Myocyte (in vitro differentiated cells): ENCODE measurements at regions not wholly inside any gene's neighbourhood (a gene's known extent, or its start where the extent isn't known, plus 50 kb on each side); places are given as distances from the start of the nearest gene placed in this dataset.
"Not testable (repeated sequence)": the region's sequence is repeated elsewhere in the genome, so short reads cannot be mapped to it uniquely, and the experiment has no call there.

Experiments used
- DNase-seq: peaks from one replicate; pipeline ENCODE4 v3.0.0-alpha.2; 2012; ENCODE audit warnings: low read depth

DNA sequence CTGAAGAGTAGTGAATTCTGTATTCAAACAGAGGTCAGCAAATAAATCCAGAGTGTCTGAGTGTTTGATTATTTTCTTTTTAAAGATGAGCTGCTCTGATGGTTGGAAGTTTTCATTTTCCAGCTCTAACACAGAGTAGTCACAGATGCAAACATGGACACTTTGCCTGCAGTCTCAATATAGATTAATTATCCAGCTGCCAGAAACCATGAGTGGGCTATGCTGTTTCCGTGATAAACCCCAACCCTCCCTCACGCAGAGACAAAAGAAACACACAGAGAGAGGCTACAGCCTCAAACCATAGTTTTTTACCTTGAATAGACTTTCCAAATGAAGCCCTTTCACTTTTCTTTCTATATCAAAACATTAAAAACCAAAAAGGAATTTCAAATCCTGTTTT, 884.7 kb downstream of the DIAPH3 start:
- no peak for DNase-seq

DNA sequence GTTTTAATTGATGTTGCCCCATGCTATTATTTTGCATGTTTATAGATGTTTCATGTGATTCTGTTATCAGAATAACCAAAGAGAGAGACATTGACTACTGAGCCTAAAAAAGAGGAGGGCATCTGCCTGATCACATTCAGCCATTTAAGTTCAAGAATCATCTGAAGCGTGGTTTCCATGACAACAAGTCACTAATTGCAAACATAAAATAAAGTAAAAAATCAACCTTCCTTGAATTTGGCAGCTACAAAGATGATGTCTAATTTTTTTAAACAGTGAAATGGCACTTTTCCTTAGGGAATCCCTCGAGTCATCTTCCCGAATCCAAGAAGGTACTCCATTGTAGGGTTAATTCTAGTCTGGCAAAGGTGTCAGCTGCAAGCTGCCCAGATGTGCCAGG, 884.2 kb downstream of the DIAPH3 start:
- DNase-seq, result no peak

DNA sequence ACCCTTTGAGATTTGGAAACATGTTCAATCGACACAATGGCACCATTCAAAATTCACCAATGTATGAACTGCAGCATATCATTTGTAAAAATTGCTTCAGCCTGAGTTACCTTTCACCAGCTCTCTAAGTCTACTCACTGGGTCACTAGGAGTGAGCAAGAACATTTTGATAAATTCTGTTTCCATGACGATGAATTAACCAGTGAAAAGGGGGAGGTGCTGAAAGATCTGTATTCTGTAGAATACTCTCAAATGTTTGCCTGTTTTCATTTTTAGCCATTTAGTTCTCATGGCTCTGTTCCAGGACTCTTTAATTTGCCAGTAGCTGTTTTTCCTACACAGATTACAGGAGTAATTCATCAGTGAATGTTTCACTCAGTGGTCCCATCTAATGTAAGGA, 883.4 kb downstream of the DIAPH3 start:
- DNase-seq, result no peak

DNA sequence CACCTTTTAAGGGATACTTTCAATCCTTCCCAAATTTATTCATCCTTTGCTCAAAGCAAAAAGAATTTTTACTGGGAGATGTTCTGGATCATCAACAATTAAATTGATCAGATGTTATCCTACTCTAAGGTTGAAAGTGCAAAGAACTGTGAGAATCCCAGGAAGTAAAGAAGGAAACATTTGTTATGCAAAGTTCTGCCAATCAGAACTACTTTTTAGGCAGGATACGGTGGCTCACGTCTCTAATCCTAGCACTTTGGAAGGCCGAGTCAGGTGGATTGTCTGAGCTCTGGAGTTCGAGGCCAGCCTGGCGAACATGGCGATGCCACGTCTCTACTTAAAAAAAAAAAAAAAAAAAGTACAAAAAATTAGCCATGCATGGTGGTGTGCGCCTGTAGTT, 882.3 kb downstream of the DIAPH3 start:
- no peak for DNase-seq

DNA sequence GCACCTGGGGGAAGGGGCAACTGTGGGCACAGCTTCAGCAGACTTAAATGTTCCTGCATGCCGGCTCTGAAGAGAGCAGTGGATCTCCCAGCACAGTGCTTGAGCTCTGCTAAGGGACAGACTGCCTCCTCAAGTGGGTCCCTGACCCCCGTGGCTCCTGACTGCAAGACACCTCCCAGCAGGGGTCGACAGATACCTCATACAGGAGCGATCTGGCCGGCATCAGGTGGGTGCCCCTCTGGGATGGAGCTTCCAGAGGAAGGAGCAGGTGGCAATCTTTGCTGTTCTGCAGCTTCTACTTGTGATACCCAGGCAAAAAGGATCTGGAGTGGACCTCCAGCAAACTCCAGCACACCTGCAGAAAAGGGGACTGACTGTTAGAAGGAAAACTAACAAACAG, 871.5 kb downstream of the DIAPH3 start:
- DNase-seq, result not testable (repeated sequence)

DNA sequence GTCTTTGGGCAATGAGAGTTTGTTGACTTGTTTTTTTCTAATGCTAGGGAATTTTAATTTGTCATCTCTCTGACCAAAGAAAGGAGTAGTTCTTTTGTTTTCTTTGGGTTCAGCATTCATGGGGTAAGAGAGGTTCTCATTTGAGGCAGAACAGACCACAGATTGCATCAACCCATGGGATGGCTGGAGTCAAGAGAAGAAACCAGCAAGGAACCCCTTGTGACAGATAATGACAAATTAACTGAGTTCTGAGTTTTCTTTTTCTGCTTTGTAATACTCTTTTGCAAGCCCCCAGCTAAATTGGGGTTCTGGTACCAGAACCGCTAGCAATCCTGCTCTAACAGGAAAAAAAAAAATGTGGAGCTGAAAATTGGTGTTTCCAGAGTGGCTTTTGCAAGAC, 864.1 kb downstream of the DIAPH3 start:
- DNase-seq, result no peak

DNA sequence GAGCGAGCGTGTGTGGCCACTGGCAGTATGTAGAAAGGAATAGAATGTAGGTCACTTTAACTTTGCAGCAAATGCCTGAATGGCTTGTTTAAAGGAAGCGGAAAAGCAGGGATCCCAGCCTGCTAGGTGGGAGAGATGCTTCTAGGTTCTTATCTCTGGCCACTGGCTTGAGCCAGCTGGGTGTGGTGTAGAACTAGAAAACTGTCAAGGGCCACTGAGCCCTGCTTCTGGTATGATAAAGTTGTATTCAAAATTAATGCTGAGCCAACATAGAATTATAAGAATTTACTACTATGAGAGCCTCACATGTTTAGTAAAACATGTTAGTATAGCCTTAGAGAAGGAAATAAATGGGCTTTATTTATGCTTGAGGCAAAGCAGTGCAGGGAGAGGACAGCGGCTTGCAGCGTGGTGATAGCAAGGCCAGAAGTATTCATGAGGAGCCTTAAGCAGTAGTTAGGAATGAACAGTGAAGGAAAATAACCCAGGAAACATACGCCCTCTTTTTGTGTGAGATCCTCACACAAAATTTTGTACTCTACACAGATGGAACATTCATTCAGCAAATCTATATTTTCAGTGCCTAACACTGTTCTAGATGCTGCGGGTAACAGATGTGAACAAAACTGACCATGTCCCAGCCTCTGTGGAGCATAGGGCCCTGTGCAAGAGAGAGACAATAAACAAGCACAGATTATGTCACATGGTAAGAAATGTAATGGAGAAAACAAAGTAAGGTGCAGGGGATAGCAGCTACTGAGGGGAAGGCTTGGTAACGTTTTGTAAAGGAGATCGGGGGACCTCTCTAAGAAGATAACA, 863.2 kb downstream of the DIAPH3 start:
- DNase-seq, result no peak

DNA sequence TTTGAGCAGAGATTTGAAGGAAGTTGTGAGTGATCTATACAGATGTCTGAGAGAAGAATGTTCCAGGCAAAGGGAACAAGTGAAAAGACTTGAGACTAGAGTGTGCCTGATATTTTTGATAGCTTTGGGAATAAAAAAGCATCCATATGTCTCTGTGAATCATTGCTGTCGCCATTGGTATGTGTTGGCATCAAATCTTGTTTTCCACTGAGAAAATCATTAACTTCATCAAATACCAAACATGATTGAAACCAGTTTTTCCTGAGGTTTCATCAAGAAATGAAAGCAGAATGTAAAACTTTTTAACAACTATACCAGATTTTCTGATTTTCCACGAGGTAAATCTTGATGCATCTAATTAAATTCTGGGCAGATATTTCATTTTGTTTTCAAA, 862.6 kb downstream of the DIAPH3 start:
- no peak for DNase-seq

DNA sequence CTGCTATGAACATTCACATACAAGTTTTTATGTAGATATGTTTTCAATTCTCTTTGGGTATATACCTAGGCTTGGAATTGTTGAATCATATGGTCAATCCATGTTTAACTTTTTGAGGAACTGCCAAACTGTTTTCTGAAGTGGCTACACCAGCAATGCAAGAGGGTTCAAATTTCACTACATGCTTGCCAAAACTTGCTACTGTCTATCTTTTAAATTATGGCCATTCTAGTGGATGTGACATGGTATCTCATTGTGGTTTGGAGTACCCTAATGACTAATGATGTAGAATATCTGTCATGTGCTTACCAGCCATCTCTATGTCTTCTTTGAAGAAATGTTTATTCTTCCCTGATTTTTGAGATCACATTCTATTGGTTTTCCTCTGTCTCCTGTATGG, 860.3 kb downstream of the DIAPH3 start:
- DNase-seq, result no peak

DNA sequence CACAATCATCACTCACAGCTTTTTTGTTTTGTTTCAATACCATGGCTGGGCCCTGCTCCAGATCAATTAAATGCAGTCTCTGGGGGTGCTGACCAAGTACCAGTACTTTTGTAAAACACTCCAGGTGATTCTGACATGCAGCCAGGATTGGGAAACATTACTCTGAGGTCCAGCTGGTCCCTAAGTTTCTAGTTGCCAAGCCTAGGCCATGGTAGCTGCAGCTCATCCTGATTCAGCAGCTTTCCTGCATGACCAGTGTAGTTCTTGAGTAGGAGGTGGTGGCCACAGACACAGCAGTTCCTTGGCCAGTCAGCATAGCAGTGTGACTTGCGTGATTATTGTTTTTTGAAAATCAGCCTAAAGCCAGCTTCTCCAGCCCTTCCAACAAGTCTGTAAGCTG, 859.1 kb downstream of the DIAPH3 start:
- no peak for DNase-seq

DNA sequence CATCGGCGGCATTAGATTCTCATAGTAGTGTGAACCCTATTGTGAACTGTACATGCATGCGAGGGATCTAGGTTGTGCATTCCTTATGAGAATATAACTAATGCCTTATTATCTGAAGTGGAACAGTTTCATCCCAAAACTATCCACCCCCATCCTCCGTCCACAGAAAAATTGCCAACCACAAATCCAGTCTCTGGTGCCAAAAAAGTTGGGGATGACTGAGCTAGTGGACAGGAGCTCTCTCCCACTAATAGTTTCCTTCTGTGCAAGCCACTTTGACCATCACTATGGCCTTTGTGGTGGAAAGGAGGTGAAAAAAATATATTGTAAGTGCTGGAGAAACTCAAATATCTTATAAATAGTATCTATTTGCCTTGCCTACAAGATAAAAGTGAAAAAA, 857.8 kb downstream of the DIAPH3 start:
- no peak for DNase-seq

DNA sequence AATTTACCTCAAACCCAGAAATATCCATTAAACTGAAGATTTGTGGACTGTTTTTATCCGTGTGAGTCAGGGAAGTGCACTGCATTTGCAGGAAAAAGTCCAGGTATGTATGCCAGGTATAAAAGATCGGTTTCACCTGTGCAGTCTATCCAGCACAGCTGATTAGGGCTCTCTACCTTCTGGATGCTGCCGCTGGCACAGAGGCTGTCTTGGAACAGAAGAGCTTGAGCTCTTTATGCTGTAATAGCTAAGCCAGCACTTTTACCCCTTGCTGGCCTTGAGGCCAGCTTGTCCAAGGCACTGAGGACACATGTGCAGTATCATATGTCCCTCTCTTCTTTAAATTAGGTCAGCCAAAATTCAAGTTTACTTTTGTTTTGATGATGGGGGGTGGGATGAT, 851.0 kb downstream of the DIAPH3 start:
- DNase-seq, result no peak

DNA sequence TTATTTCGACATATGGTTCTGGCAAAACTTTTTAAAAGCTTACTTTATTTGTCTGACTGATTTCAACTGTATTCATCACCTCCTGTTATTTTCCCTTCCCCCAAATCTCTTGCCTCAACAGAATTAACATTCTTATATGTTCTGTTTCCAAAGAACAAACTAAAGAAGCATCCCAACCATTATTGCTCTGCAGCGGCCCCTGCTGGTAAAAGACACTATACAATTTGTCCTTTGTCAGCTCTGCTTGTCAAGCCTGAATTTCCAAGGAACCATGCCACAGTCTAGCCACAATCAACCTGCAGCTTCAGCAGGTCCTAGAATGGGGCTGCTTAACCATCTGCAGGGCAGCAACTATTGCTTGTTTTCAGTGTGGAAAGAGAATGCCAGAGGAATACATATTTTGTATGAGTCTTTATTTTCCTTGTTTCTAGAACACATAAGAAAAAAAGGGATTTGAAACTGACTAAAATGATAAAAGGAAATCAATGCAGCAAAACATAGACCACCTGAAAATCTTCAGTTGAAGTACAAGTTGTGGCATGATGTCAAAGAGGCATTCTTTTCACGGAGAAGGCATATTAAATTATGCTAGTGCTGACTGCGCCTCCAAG, 845.3 kb downstream of the DIAPH3 start:
- peak; percentile 81 for DNase-seq

DNA sequence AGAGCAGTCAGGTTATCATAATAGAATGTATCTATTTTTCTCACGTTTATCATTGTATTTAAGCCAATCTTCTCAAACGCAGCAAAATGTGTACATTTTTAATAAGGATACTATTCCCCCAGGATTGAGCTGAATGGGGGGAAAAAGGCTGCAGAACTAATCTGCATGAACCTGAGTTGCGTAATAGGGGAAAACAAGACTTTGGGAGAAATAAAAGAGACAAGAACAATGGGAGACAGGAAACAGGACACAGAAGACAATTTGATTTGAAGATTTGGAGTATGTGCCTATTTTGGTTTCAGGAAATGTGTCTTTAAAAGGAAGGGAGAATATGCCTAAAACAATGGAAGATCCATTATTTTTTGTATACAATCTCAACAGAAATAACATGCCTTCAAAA, 844.5 kb downstream of the DIAPH3 start:
- no peak for DNase-seq

DNA sequence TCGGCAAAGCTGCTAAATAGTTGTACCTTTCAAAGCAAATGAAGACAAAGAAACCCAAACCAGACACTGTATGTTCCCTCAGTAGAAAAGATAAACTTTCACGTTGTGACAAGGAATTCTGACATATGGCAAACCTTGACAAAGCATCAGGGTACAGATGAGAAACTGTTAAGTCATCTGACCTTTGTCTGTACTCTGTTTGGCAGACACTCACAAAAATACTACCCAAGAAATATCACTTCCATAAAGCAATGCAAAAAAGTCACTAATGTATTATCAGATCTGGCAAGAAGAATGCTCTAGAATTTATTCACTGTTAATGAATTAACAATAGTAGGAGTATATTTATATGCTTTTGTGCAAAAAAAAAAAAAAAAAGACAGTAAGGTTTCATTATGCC, 843.7 kb downstream of the DIAPH3 start:
- no peak for DNase-seq

DNA sequence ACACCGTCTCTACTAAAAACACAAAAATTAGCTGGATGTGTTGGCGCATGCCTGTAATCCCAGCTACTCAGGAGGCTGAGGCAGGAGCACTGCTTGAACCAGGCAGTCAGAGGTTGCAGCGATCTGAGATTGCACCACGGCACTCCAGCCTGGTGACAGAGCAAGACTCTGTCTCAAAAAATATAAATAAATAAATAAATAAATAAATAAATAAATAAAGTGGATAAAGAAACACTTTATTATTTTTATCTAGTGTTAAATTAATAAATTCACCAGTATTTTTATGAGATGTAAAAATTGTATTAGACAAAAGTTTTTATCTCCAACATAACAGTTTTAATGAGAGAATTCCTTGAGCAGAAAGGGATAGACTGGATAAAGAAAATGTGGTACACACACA, 839.3 kb downstream of the DIAPH3 start:
- DNase-seq, result not testable (repeated sequence)

DNA sequence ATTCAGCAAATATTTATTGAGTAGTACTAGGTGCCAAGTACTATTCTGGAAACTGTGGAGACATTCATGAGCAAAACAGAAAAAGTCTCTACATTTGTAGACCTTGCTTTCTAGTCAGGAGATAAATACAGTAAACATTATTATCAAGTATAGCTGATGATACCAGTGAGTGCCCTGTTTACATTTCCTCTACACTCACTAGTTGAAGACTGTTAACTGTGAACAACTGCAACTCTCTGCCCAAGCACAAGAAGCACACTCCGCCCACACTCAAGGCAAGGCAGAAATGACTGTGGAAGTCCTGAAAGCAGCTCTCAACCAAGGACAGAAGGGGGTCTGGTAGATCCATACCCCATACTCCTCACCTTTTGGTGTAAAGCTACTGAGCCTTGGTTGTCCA, 837.0 kb downstream of the DIAPH3 start:
- DNase-seq, result no peak

DNA sequence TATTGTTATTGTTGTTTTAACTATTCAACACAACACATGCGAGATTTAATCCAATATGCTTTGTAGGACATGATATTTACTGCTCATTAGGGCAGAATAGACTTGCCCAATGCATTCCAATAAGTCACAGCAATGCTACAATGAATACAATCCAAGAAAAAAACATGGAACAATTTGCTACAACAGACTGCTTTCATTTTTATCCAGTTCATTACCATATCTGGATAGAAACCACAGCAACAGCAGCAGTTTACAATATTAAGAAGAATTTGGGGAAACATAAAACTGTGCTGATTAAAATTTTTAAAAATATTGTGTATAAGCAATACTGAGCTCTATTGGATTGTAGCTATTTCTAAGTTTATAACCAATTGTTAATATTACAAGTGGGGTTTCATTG, 833.0 kb downstream of the DIAPH3 start:
- no peak for DNase-seq

DNA sequence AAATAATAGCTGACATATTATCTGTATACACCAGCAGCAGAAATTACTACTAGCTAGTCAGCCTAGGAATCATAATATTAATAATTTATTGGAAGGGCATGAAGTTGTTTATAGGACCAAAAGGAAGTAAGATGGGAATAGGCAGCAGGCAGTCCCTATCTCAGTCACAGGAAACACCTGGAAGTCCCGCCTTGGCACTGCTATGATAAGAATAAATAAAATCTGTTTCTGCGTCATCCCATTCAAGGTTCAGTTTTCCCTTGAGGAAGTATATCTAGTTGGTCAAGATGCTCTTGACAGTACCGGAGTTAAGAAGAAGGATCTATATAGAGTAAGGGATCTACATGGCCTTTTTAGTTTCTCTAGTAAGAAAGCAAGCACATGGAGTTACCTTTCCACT, 830.8 kb downstream of the DIAPH3 start:
- no peak for DNase-seq

DNA sequence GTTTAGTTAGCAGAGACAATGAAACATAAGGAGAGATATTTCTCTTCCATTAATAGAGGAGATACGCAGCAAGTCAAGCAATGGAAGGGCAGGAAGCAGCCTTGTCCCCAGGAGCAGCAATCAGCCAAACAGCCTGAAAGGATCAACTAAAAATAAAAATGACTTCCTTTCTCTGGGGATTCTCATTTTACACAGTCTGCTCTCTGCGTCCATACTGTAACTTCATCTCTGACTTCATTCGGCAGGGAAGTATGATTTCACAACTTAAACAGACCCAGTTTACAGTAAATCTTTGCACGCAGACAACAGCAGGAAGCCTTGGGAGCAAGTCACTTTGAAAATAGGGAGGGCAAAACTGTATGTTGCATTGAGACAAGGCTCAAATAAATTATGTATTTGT, 826.7 kb downstream of the DIAPH3 start:
- peak; percentile 2 for DNase-seq

DNA sequence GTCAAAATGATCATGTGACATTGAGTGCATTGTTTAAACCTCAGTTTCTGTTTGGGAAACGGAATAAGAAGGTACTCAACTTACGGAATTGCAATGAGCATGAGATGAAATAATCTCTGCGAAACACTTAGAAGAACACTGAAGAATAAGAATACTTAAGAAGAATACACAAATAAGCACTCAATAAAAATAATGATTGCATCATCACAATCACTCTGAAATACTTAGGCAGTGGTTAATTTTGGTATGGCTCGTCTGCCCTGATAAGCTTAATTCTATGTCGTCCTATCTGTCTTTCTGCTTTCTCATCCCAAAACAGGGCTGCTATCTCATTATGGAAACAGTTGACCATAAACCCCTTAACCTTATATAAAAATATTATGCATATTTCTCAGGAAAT, 823.6 kb downstream of the DIAPH3 start:
- no peak for DNase-seq

DNA sequence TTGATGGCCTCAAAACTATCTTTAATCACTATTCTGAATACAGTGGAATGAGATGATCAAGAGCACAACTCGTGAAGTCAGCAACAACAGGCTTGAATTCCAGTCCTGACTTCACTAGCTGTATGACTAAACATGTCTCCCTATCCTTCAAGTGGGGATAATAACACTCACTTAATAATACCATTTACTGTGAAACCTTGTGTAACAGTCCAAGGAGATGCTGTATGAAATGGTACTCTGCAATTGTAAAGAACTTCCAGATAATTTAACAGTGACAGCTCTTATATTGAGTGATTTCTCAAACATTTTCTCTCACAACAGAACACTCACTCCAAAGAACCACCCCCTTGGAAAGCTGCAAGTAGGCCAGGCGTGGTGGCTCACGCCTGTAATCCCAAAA, 823.1 kb downstream of the DIAPH3 start:
- DNase-seq, result no peak

DNA sequence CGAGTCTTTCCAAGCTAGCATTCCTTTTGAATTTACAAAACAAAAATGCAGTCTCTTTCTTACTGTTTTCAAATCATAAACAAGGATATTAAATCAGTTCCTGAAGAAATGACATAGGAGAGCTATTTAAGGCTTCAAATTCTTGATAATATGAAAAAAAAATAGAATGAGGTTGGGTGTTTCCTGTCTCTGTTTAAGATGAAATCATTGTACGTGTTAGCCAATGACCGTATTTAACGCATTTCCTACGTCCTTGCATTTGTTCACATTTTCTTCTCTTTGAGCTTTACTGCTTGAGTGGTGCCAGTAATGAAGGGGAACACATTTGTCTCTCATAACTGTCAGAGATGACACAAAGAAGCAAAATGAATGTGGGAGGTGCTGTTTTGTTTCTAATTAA, 821.3 kb downstream of the DIAPH3 start:
- no peak for DNase-seq
